ENCODE measurements at regions not wholly inside any gene's neighbourhood (a gene's known extent, or its start where the extent isn't known, plus 50 kb on each side); places are given as distances from the start of the nearest gene placed in this dataset.

DNA sequence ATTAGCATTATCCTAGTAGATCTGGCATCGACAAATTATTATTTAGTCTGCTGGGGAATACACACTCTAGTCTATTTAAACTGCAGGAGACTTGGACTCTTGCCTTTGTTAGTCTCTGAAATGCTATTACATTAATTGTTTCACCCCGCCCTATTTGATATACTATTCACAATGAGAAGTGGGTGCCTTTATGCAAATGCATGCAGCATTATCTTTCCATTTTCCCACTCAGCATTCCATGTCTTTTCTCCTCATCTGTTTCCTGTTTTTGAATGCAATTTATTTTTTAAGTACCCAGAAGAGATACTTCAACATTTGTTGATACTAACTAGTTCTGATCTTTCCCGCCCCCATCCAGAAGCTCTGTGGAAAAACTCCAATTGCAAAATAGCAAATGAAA, 395.3 kb upstream of the NXPH2 start:
- Mint-ChIP-seq H3K27ac (ENCODE audit: unreplicated experiment) (no peak overlapping the region), H3K9me3 (ENCODE audit: unreplicated experiment) (peaks cover 3% of the 10 kb centered on the region), H3K36me3 (ENCODE audit: unreplicated experiment) (no peaks in the 10 kb centered on the region), H3K4me3 (ENCODE audit: unreplicated experiment) (no peak overlapping the region), H3K27me3 (ENCODE audit: unreplicated experiment) (no peaks in the 10 kb centered on the region), H3K4me1 (ENCODE audit: unreplicated experiment) (no peaks in the 10 kb centered on the region)
- no peak for TF ChIP-seq CTCF (IDR thresholded peaks at IDR 0.05)
- DNase-seq (ENCODE audit: extremely low spot score, unreplicated experiment) = no peak

GRCh38 chr2:139170406-139170805, 390.2 kb upstream of the NXPH2 start:
- no peak for TF ChIP-seq CTCF (IDR thresholded peaks at IDR 0.05)
- Mint-ChIP-seq H3K36me3 (ENCODE audit: unreplicated experiment) (no peaks in the 10 kb centered on the region), H3K9me3 (ENCODE audit: unreplicated experiment) (peaks cover 3% of the 10 kb centered on the region), H3K27me3 (ENCODE audit: unreplicated experiment) (peaks cover 1% of the 10 kb centered on the region), H3K4me1 (ENCODE audit: unreplicated experiment) (no peaks in the 10 kb centered on the region), H3K4me3 (ENCODE audit: unreplicated experiment) (no peak overlapping the region), H3K27ac (ENCODE audit: unreplicated experiment) (no peak overlapping the region)
- no peak for DNase-seq (ENCODE audit: extremely low spot score, unreplicated experiment)

GRCh38 chr2:139165601-139166000, 385.4 kb upstream of the NXPH2 start:
- TF ChIP-seq CTCF (IDR thresholded peaks at IDR 0.05) = no peak
- H3K27me3 Mint-ChIP-seq (ENCODE audit: unreplicated experiment) = peaks cover 1% of the 10 kb centered on the region
- DNase-seq (ENCODE audit: extremely low spot score, unreplicated experiment) = no peak
- no peak overlapping the region for H3K4me3 Mint-ChIP-seq (ENCODE audit: unreplicated experiment)
- H3K36me3 Mint-ChIP-seq (ENCODE audit: unreplicated experiment) = no peaks in the 10 kb centered on the region
- H3K4me1 Mint-ChIP-seq (ENCODE audit: unreplicated experiment) = no peaks in the 10 kb centered on the region
- H3K9me3 Mint-ChIP-seq (ENCODE audit: unreplicated experiment) = no peaks in the 10 kb centered on the region
- no peak overlapping the region for H3K27ac Mint-ChIP-seq (ENCODE audit: unreplicated experiment)

DNA sequence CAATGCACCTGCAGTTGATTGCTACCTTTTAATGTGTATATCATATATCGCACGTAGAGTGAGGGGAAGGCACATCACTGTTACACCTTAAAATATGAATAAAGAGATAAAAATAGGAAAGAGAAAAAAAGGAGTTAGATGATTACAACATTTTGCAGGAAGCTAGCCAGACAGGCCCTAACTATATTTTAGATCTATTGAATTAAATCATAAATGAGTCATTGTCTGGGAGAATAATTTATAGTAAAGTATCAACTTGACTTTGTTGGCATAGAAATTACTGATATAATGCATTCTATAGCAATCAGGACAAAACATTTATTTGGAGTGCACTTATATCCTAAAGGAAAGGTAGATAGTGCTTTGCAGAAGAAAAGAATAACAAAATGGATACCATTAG, 384.9 kb upstream of the NXPH2 start:
- Mint-ChIP-seq H3K27me3 (ENCODE audit: unreplicated experiment) (peaks cover 1% of the 10 kb centered on the region), H3K4me1 (ENCODE audit: unreplicated experiment) (no peaks in the 10 kb centered on the region), H3K27ac (ENCODE audit: unreplicated experiment) (no peak overlapping the region), H3K4me3 (ENCODE audit: unreplicated experiment) (no peak overlapping the region), H3K9me3 (ENCODE audit: unreplicated experiment) (no peaks in the 10 kb centered on the region), H3K36me3 (ENCODE audit: unreplicated experiment) (no peaks in the 10 kb centered on the region)
- TF ChIP-seq CTCF (IDR thresholded peaks at IDR 0.05) = no peak
- no peak for DNase-seq (ENCODE audit: extremely low spot score, unreplicated experiment)

- Mint-ChIP-seq H3K27me3 (ENCODE audit: unreplicated experiment) (no peaks in the 10 kb centered on the region), H3K4me1 (ENCODE audit: unreplicated experiment) (no peaks in the 10 kb centered on the region), H3K9me3 (ENCODE audit: unreplicated experiment) (no peaks in the 10 kb centered on the region), H3K36me3 (ENCODE audit: unreplicated experiment) (no peaks in the 10 kb centered on the region), H3K27ac (ENCODE audit: unreplicated experiment) (no peak overlapping the region), H3K4me3 (ENCODE audit: unreplicated experiment) (no peak overlapping the region)
- no peak for DNase-seq (ENCODE audit: extremely low spot score, unreplicated experiment)
- TF ChIP-seq CTCF (IDR thresholded peaks at IDR 0.05) = no peak
These were observed 382.8 kb upstream of the NXPH2 start for GRCh38 chr2:139162957-139163356.
